H1 (cell line): ENCODE measurements at regions not wholly inside any gene's neighbourhood (a gene's known extent, or its start where the extent isn't known, plus 50 kb on each side); places are given as distances from the start of the nearest gene placed in this dataset.

Experiments used
- BACH1 ChIP-seq: IDR thresholded peaks from 2 replicates; pipeline ENCODE4 v1.6.1; 2012; ENCODE audit warnings: low read length, improper control_type of control experiment
- CREB1 ChIP-seq: IDR thresholded peaks from 2 replicates; pipeline ENCODE4 v1.6.1; 2012; ENCODE audit warnings: inconsistent platforms
- EZH2 ChIP-seq: fragments of 200-600 bp; sonication (generic); IDR thresholded peaks from 2 replicates; pipeline ENCODE4 v1.7.1; 2012; ENCODE audit warnings: low read depth, mild to moderate bottlenecking, moderate library complexity, low read length, inconsistent platforms; ENCODE audit not compliant: severe bottlenecking
- MAFK ChIP-seq: IDR thresholded peaks from 2 replicates; pipeline ENCODE4 v1.6.1; 2012; ENCODE audit warnings: low read depth, mild to moderate bottlenecking, improper control_type of control experiment, low read length
- POLR2AphosphoS5 ChIP-seq: IDR thresholded peaks from 2 replicates; pipeline ENCODE4 v1.6.1; 2011; ENCODE audit warnings: low read depth, low read length
- RNF2 ChIP-seq: fragments of 200-900, 300-1000 bp; sonication (generic); IDR thresholded peaks from 2 replicates; pipeline ENCODE4 v1.7.1; 2016; ENCODE audit warnings: borderline replicate concordance, low read depth, mild to moderate bottlenecking, antibody characterized with exemption, low read length; ENCODE audit not compliant: poor library complexity, severe bottlenecking; ENCODE audit errors: missing control alignments
- SAP30 ChIP-seq: fragments of 300-600 bp; sonication (generic); IDR thresholded peaks from 2 replicates; pipeline ENCODE4 v1.7.1; 2012; ENCODE audit warnings: low read length, moderate library complexity, mild to moderate bottlenecking, inconsistent platforms; ENCODE audit not compliant: insufficient read depth, insufficient replicate concordance
- SRF ChIP-seq: IDR thresholded peaks from 2 replicates; pipeline ENCODE4 v1.6.1; 2011; ENCODE audit warnings: mild to moderate bottlenecking, low read depth, low read length, moderate library complexity
- TAF1 ChIP-seq: IDR thresholded peaks from 2 replicates; pipeline ENCODE4 v1.6.1; 2011; ENCODE audit warnings: mild to moderate bottlenecking, low read depth, low read length
- YY1 ChIP-seq: IDR thresholded peaks from 2 replicates; pipeline ENCODE4 v1.6.1; 2011; ENCODE audit warnings: low read depth, mild to moderate bottlenecking, low read length
- TF ChIP-seq, protein P1 (sequence below), 3 experiments: IDR thresholded peaks; 1 replicate in 2 of 3; 2 replicates in 1 of 3; pipeline versions ENCODE4 v1.5.1 to v1.6.1; 2011; ENCODE audit warnings: low read length in 3 of 3, mild to moderate bottlenecking in 3 of 3, inconsistent platforms in 2 of 3, low read depth in 1 of 3, moderate library complexity in 1 of 3; ENCODE audit not compliant: insufficient read depth in 1 of 3; ENCODE audit errors: control extremely low read depth in 1 of 3
- TF ChIP-seq, protein P2 (sequence below): IDR thresholded peaks from 2 replicates; pipeline ENCODE4 v1.6.1; 2011; ENCODE audit warnings: low read depth, mild to moderate bottlenecking, low read length; ENCODE audit not compliant: insufficient read depth

DNA sequence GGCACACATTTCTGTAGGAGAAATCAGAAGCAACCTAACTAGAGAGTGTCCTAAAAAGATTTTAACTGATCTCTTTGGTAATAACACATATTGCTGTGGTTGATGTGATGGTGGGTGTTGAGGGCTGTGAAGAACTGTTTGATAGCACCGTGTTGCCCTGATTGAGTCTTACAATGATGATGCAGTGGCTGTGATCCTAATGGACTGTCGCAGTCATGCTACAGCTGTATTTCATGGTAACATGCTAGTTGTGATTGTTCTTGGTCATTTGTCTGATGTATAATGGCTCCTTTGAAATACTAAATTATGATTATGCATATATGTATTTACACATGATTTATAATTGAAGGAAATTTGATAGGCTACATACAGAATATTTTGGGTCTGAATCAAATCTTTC, 82.5 kb upstream of the MMADHC start:
- TF ChIP-seq, protein P1, sequence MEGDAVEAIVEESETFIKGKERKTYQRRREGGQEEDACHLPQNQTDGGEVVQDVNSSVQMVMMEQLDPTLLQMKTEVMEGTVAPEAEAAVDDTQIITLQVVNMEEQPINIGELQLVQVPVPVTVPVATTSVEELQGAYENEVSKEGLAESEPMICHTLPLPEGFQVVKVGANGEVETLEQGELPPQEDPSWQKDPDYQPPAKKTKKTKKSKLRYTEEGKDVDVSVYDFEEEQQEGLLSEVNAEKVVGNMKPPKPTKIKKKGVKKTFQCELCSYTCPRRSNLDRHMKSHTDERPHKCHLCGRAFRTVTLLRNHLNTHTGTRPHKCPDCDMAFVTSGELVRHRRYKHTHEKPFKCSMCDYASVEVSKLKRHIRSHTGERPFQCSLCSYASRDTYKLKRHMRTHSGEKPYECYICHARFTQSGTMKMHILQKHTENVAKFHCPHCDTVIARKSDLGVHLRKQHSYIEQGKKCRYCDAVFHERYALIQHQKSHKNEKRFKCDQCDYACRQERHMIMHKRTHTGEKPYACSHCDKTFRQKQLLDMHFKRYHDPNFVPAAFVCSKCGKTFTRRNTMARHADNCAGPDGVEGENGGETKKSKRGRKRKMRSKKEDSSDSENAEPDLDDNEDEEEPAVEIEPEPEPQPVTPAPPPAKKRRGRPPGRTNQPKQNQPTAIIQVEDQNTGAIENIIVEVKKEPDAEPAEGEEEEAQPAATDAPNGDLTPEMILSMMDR (IDR thresholded peaks at IDR 0.05; ENCODE audit: control extremely low read depth in 1 of 3, insufficient read depth in 1 of 3, low read depth in 1 of 3, low read length in 3 of 3) = no peak
- TF ChIP-seq YY1 (no peak), EZH2 (no peak), RNF2 (no peak), MAFK (no peak), POLR2AphosphoS5 (no peak), CREB1 (no peak), SRF (no peak), TAF1 (no peak), BACH1 (no peak), SAP30 (no peak)
- TF ChIP-seq, protein P2, sequence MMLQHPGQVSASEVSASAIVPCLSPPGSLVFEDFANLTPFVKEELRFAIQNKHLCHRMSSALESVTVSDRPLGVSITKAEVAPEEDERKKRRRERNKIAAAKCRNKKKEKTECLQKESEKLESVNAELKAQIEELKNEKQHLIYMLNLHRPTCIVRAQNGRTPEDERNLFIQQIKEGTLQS = no peak
